BLaER1 (cell line): ENCODE measurements at regions not wholly inside any gene's neighbourhood (a gene's known extent, or its start where the extent isn't known, plus 50 kb on each side); places are given as distances from the start of the nearest gene placed in this dataset.

Experiments used
- H3K27ac ChIP-seq: shearing (Covaris generic); formaldehyde crosslinking; 2 replicates; pipeline ENCODE4 v1.8.1; 2022
- H3K27me3 ChIP-seq: shearing (Covaris generic); formaldehyde crosslinking; 2 replicates; pipeline ENCODE4 v1.8.1; 2022
- H3K36me3 ChIP-seq: shearing (Covaris generic); formaldehyde crosslinking; 2 replicates; pipeline ENCODE4 v1.8.1; 2022
- H3K4me1 ChIP-seq: shearing (Covaris generic); formaldehyde crosslinking; 2 replicates; pipeline ENCODE4 v1.8.1; 2022
- H3K4me2 ChIP-seq: shearing (Covaris generic); formaldehyde crosslinking; 2 replicates; pipeline ENCODE4 v1.8.1; 2022
- H3K4me3 ChIP-seq: shearing (Covaris generic); formaldehyde crosslinking; 2 replicates; pipeline ENCODE4 v1.8.1; 2022
- H3K9ac ChIP-seq: shearing (Covaris generic); formaldehyde crosslinking; 2 replicates; pipeline ENCODE4 v1.8.1; 2022
- H3K9me3 ChIP-seq: shearing (Covaris generic); formaldehyde crosslinking; 2 replicates; pipeline ENCODE4 v1.8.1; 2022
- H4K20me1 ChIP-seq: shearing (Covaris generic); formaldehyde crosslinking; 2 replicates; pipeline ENCODE4 v1.8.1; 2022
- Cebpa-rat ChIP-seq: shearing (Covaris generic); IDR thresholded peaks from 2 replicates; pipeline ENCODE4 v1.8.1; 2022

GRCh38 chr3:156760333-156760732 lies 65.8 kb upstream of the LEKR1 start:
- no peak for TF ChIP-seq Cebpa-rat
- Histone ChIP-seq H3K9ac (no peak overlapping the region), H3K9me3 (no peaks in the 10 kb centered on the region), H3K27me3 (no peaks in the 10 kb centered on the region), H3K36me3 (no peaks in the 10 kb centered on the region), H3K4me2 (no peak overlapping the region), H3K4me1 (peaks cover 16% of the 10 kb centered on the region), H3K4me3 (no peak overlapping the region), H3K27ac (no peak overlapping the region), H4K20me1 (no peaks in the 10 kb centered on the region)

- no peaks in the 10 kb centered on the region for H4K20me1 ChIP-seq
- no peaks in the 10 kb centered on the region for H3K27me3 ChIP-seq
- H3K4me2 ChIP-seq, result peak overlapping the region; percentile 43
- H3K27ac ChIP-seq, result no peak overlapping the region
- no peak overlapping the region for H3K9ac ChIP-seq
- no peak overlapping the region for H3K4me3 ChIP-seq
- no peaks in the 10 kb centered on the region for H3K9me3 ChIP-seq
- H3K36me3 ChIP-seq, result no peaks in the 10 kb centered on the region
- TF ChIP-seq Cebpa-rat, result no peak
- peaks cover 16% of the 10 kb centered on the region for H3K4me1 ChIP-seq
Observed at GRCh38 chr3:156761007-156761406, 65.1 kb upstream of the LEKR1 start.

GRCh38 chr3:156761713-156762451 lies 64.3 kb upstream of the LEKR1 start:
- Histone ChIP-seq H4K20me1 (no peaks in the 10 kb centered on the region), H3K4me3 (no peak overlapping the region), H3K27ac (no peak overlapping the region), H3K36me3 (no peaks in the 10 kb centered on the region), H3K4me1 (peaks cover 16% of the 10 kb centered on the region), H3K27me3 (no peaks in the 10 kb centered on the region), H3K9ac (no peak overlapping the region), H3K9me3 (no peaks in the 10 kb centered on the region), H3K4me2 (no peak overlapping the region)
- TF ChIP-seq Cebpa-rat, result no peak

- no peaks in the 10 kb centered on the region for H3K9me3 ChIP-seq
- no peak overlapping the region for H3K4me3 ChIP-seq
- H3K36me3 ChIP-seq, result no peaks in the 10 kb centered on the region
- H3K9ac ChIP-seq, result no peak overlapping the region
- H3K4me2 ChIP-seq, result no peak overlapping the region
- no peaks in the 10 kb centered on the region for H4K20me1 ChIP-seq
- H3K27me3 ChIP-seq, result no peaks in the 10 kb centered on the region
- peaks cover 16% of the 10 kb centered on the region for H3K4me1 ChIP-seq
- H3K27ac ChIP-seq, result no peak overlapping the region
- TF ChIP-seq Cebpa-rat, result no peak
Observed at GRCh38 chr3:156762631-156763185, 63.4 kb upstream of the LEKR1 start.

- no peak for TF ChIP-seq Cebpa-rat
- Histone ChIP-seq H3K4me3 (no peak overlapping the region), H3K4me1 (peaks cover 16% of the 10 kb centered on the region), H3K9ac (no peak overlapping the region), H3K27ac (no peak overlapping the region), H3K9me3 (no peaks in the 10 kb centered on the region), H4K20me1 (no peaks in the 10 kb centered on the region), H3K4me2 (no peak overlapping the region), H3K27me3 (no peaks in the 10 kb centered on the region), H3K36me3 (no peaks in the 10 kb centered on the region)
Observed at GRCh38 chr3:156763386-156763785, 62.8 kb upstream of the LEKR1 start.

GRCh38 chr3:156763931-156764720 lies 62.0 kb upstream of the LEKR1 start:
- Histone ChIP-seq H3K9me3 (no peaks in the 10 kb centered on the region), H4K20me1 (no peaks in the 10 kb centered on the region), H3K4me3 (no peak overlapping the region), H3K27ac (no peak overlapping the region), H3K4me2 (peak overlapping the region; percentile 26), H3K4me1 (peaks cover 16% of the 10 kb centered on the region), H3K36me3 (no peaks in the 10 kb centered on the region), H3K9ac (no peak overlapping the region), H3K27me3 (no peaks in the 10 kb centered on the region)
- no peak for TF ChIP-seq Cebpa-rat

- no peak overlapping the region for H3K4me3 ChIP-seq
- no peak overlapping the region for H3K9ac ChIP-seq
- no peak overlapping the region for H3K27ac ChIP-seq
- H3K4me2 ChIP-seq, result peak overlapping the region; percentile 26; the same call in 1 of the 2 replicates
- H4K20me1 ChIP-seq, result no peaks in the 10 kb centered on the region
- H3K36me3 ChIP-seq, result no peaks in the 10 kb centered on the region
- no peaks in the 10 kb centered on the region for H3K9me3 ChIP-seq
- peaks cover 16% of the 10 kb centered on the region for H3K4me1 ChIP-seq
- no peak for TF ChIP-seq Cebpa-rat
- H3K27me3 ChIP-seq, result no peaks in the 10 kb centered on the region
Observed at GRCh38 chr3:156764751-156765150, 61.4 kb upstream of the LEKR1 start.

GRCh38 chr3:156768390-156768789 lies 57.8 kb upstream of the LEKR1 start:
- Histone ChIP-seq H3K4me3 (no peak overlapping the region), H3K9me3 (no peaks in the 10 kb centered on the region), H4K20me1 (no peaks in the 10 kb centered on the region), H3K27ac (no peak overlapping the region), H3K9ac (no peak overlapping the region), H3K27me3 (no peaks in the 10 kb centered on the region), H3K4me1 (peaks cover 8% of the 10 kb centered on the region), H3K4me2 (no peak overlapping the region), H3K36me3 (no peaks in the 10 kb centered on the region)
- no peak for TF ChIP-seq Cebpa-rat

GRCh38 chr3:156769721-156770654 lies 56.2 kb upstream of the LEKR1 start:
- no peak overlapping the region for H3K4me3 ChIP-seq
- H3K9ac ChIP-seq, result no peak overlapping the region
- H3K4me2 ChIP-seq, result no peak overlapping the region
- H3K27ac ChIP-seq, result no peak overlapping the region
- no peaks in the 10 kb centered on the region for H3K4me1 ChIP-seq
- no peaks in the 10 kb centered on the region for H3K9me3 ChIP-seq
- TF ChIP-seq Cebpa-rat, result no peak
- no peaks in the 10 kb centered on the region for H3K36me3 ChIP-seq
- no peaks in the 10 kb centered on the region for H3K27me3 ChIP-seq
- no peaks in the 10 kb centered on the region for H4K20me1 ChIP-seq
